Gastrocnemius medialis (tissue), 4 donors: ENCODE measurements at regions not wholly inside any gene's neighbourhood (a gene's known extent, or its start where the extent isn't known, plus 50 kb on each side); places are given as distances from the start of the nearest gene placed in this dataset.

Experiments
- POLR2A ChIP-seq, 2 donors: fragments of 450-650 bp; IDR thresholded peaks; one replicate each; pipeline ENCODE4 v1.6.1; 2017; ENCODE audit warnings: antibody characterized with exemption in 2 of 2, mild to moderate bottlenecking in 2 of 2, moderate library complexity in 2 of 2
- TF ChIP-seq, protein P1 (sequence below), 5 experiments: fragments of 450-650 bp in 3 of 5; fragments of 200-600 bp in 2 of 5; sonication (generic) in 2 of 5; IDR thresholded peaks in 4 of 5; conservative IDR thresholded peaks in 1 of 5; 1 replicate in 4 of 5; 2 replicates in 1 of 5; pipeline ENCODE4 v1.5.1; 2016 to 2019; ENCODE audit warnings: antibody characterized with exemption in 5 of 5, mild to moderate bottlenecking in 3 of 5, moderate library complexity in 3 of 5

DNA sequence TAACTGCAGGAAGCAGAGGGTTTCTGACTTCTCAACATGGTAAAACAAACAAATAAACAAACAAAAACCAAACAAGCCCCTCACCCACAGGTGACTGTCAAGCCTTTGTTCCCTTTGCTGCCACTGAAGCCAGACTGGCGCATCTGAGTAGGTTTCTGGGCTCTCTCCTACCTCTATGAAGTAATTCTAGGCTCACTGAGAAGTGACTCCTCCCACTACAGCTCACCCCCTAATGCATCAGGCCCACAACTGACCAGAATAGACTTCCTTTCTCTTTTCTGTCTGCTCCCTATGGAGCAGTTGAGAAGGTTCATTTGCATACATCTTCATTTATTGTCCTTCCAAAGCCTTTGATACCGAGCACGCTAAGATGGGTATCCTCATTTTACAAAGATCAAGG is 77.0 kb upstream of the CCL2 start:
- TF ChIP-seq POLR2A (IDR thresholded peaks at IDR 0.05), result no peak
- TF ChIP-seq, protein P1, sequence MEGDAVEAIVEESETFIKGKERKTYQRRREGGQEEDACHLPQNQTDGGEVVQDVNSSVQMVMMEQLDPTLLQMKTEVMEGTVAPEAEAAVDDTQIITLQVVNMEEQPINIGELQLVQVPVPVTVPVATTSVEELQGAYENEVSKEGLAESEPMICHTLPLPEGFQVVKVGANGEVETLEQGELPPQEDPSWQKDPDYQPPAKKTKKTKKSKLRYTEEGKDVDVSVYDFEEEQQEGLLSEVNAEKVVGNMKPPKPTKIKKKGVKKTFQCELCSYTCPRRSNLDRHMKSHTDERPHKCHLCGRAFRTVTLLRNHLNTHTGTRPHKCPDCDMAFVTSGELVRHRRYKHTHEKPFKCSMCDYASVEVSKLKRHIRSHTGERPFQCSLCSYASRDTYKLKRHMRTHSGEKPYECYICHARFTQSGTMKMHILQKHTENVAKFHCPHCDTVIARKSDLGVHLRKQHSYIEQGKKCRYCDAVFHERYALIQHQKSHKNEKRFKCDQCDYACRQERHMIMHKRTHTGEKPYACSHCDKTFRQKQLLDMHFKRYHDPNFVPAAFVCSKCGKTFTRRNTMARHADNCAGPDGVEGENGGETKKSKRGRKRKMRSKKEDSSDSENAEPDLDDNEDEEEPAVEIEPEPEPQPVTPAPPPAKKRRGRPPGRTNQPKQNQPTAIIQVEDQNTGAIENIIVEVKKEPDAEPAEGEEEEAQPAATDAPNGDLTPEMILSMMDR (IDR thresholded peaks at IDR 0.05 in 4 of 5, conservative IDR thresholded peaks at IDR 0.05 in 1 of 5), result no peak
